ENCODE measurements at regions not wholly inside any gene's neighbourhood (a gene's known extent, or its start where the extent isn't known, plus 50 kb on each side); places are given as distances from the start of the nearest gene placed in this dataset.

- TF ChIP-seq CTCF (IDR thresholded peaks at IDR 0.05) = no peak
- H3K4me3 ChIP-seq = no peak overlapping the region
- no peak overlapping the region for H3K27ac ChIP-seq
- DNase-seq (ENCODE audit: low spot score) = no peak
These were observed 559.5 kb upstream of the WWC1 start for GRCh38 chr5:167731951-167732350.

- no peak for DNase-seq (ENCODE audit: low spot score)
- Histone ChIP-seq H3K27ac (no peak overlapping the region), H3K4me3 (no peak overlapping the region)
- TF ChIP-seq CTCF (IDR thresholded peaks at IDR 0.05) = no peak
These were observed 558.9 kb upstream of the WWC1 start for GRCh38 chr5:167732499-167732898.

- DNase-seq (ENCODE audit: low spot score) = no peak
- no peak for TF ChIP-seq CTCF (IDR thresholded peaks at IDR 0.05)
- no peak overlapping the region for H3K4me3 ChIP-seq
- no peak overlapping the region for H3K27ac ChIP-seq
These were observed 554.5 kb upstream of the WWC1 start for GRCh38 chr5:167736992-167737391.

- H3K27ac ChIP-seq = no peak overlapping the region
- H3K4me3 ChIP-seq = no peak overlapping the region
- no peak for TF ChIP-seq CTCF (IDR thresholded peaks at IDR 0.05)
- no peak for DNase-seq (ENCODE audit: low spot score)
These were observed 547.6 kb upstream of the WWC1 start for GRCh38 chr5:167743695-167744464.

GRCh38 chr5:167745868-167746267 is 545.6 kb upstream of the WWC1 start:
- TF ChIP-seq CTCF (IDR thresholded peaks at IDR 0.05) = no peak
- DNase-seq (ENCODE audit: low spot score) = no peak
- H3K27ac ChIP-seq = no peak overlapping the region
- H3K4me3 ChIP-seq = no peak overlapping the region

- DNase-seq (ENCODE audit: low spot score) = no peak
- Histone ChIP-seq H3K27ac (no peak overlapping the region), H3K4me3 (no peak overlapping the region)
- no peak for TF ChIP-seq CTCF (IDR thresholded peaks at IDR 0.05)
These were observed 540.9 kb upstream of the WWC1 start for GRCh38 chr5:167750586-167750985.

GRCh38 chr5:167752936-167753335 is 538.5 kb upstream of the WWC1 start:
- no peak for TF ChIP-seq CTCF (IDR thresholded peaks at IDR 0.05)
- H3K4me3 ChIP-seq = no peak overlapping the region
- DNase-seq (ENCODE audit: low spot score) = no peak
- H3K27ac ChIP-seq = no peak overlapping the region
